ENCODE measurements at regions not wholly inside any gene's neighbourhood (a gene's known extent, or its start where the extent isn't known, plus 50 kb on each side); places are given as distances from the start of the nearest gene placed in this dataset.
"Not testable (repeated sequence)": the region's sequence is repeated elsewhere in the genome, so short reads cannot be mapped to it uniquely, and the experiment has no call there.

- intact Hi-C loops (cut with micrococcal nuclease) = no loop called here
Measured at GRCh38 chr12:74349925-74350324, 187.7 kb upstream of the ATXN7L3B start.

- intact Hi-C loops (cut with micrococcal nuclease) = no loop called here
Measured at GRCh38 chr12:74365178-74365964, 172.3 kb upstream of the ATXN7L3B start.

- intact Hi-C loops (cut with micrococcal nuclease) = no loop called here
Measured at GRCh38 chr12:74370608-74371216, 166.9 kb upstream of the ATXN7L3B start.

GRCh38 chr12:74379114-74379513 is 158.5 kb upstream of the ATXN7L3B start:
- intact Hi-C loops (cut with micrococcal nuclease) = no loop called here

GRCh38 chr12:74381958-74382357 is 155.7 kb upstream of the ATXN7L3B start:
- intact Hi-C loops (cut with micrococcal nuclease) = no loop called here

- intact Hi-C loops (cut with micrococcal nuclease) = no loop called here
Measured at GRCh38 chr12:74382983-74383382, 154.7 kb upstream of the ATXN7L3B start.

- intact Hi-C loops (cut with micrococcal nuclease) = no loop called here
Measured at GRCh38 chr12:74391283-74391682, 146.4 kb upstream of the ATXN7L3B start.

GRCh38 chr12:74393272-74393671 is 144.4 kb upstream of the ATXN7L3B start:
- intact Hi-C loops (cut with micrococcal nuclease) = no loop called here

- intact Hi-C loops (cut with micrococcal nuclease) = no loop called here
Measured at GRCh38 chr12:74394647-74395046, 143.0 kb upstream of the ATXN7L3B start.

GRCh38 chr12:74401035-74401434 is 136.6 kb upstream of the ATXN7L3B start:
- intact Hi-C loops (cut with micrococcal nuclease) = no loop called here

- intact Hi-C loops (cut with micrococcal nuclease) = no loop called here
Measured at GRCh38 chr12:74401966-74402365, 135.7 kb upstream of the ATXN7L3B start.

GRCh38 chr12:74403221-74403470 is 134.5 kb upstream of the ATXN7L3B start:
- intact Hi-C loops (cut with micrococcal nuclease) = not testable (repeated sequence)

GRCh38 chr12:74408601-74409166 is 129.0 kb upstream of the ATXN7L3B start:
- intact Hi-C loops (cut with micrococcal nuclease) = no loop called here

- intact Hi-C loops (cut with micrococcal nuclease) = loop anchor here (1.0 to 10.0 kb wide), 2 partner anchors 125 to 298 kb away; partner anchors contain the start of gene ATXN7L3B
Measured at GRCh38 chr12:74412606-74413230, 124.9 kb upstream of the ATXN7L3B start.

GRCh38 chr12:74415633-74416032 is 122.0 kb upstream of the ATXN7L3B start:
- intact Hi-C loops (cut with micrococcal nuclease) = loop anchor here (10.0 kb wide), 1 partner anchor 301 kb away; no protein-coding TSS in a partner anchor

- intact Hi-C loops (cut with micrococcal nuclease) = loop anchor here (10.0 kb wide), 1 partner anchor 304 kb away; no protein-coding TSS in a partner anchor
Measured at GRCh38 chr12:74418573-74418972, 119.1 kb upstream of the ATXN7L3B start.

GRCh38 chr12:74424778-74425177 is 112.9 kb upstream of the ATXN7L3B start:
- intact Hi-C loops (cut with micrococcal nuclease) = no loop called here

GRCh38 chr12:74426091-74426490 is 111.5 kb upstream of the ATXN7L3B start:
- intact Hi-C loops (cut with micrococcal nuclease) = no loop called here

GRCh38 chr12:74429535-74429934 is 108.1 kb upstream of the ATXN7L3B start:
- intact Hi-C loops (cut with micrococcal nuclease) = no loop called here

GRCh38 chr12:74431801-74432200 is 105.8 kb upstream of the ATXN7L3B start:
- intact Hi-C loops (cut with micrococcal nuclease) = no loop called here

GRCh38 chr12:74440469-74440868 is 97.2 kb upstream of the ATXN7L3B start:
- intact Hi-C loops (cut with micrococcal nuclease) = no loop called here

- intact Hi-C loops (cut with micrococcal nuclease) = no loop called here
Measured at GRCh38 chr12:74441872-74442271, 95.8 kb upstream of the ATXN7L3B start.

Data from T-helper 2 cell treated with Interferon-gamma antibody and Interleukin-4, amounts not matched to agents 100 ng/mL and 5 ng/mL, for 36 hours (primary cell).